Prostate gland (tissue), 2 donors: ENCODE measurements at regions not wholly inside any gene's neighbourhood (a gene's known extent, or its start where the extent isn't known, plus 50 kb on each side); places are given as distances from the start of the nearest gene placed in this dataset.

Source experiments
- CTCF ChIP-seq, 4 experiments: fragments of 200-600 bp in 2 of 4; fragments of 450-650 bp in 2 of 4; sonication (generic) in 2 of 4; IDR thresholded peaks; 1 replicate in 3 of 4; 2 replicates in 1 of 4; pipeline ENCODE4 v1.5.1; 2016 to 2019; ENCODE audit warnings: antibody characterized with exemption in 4 of 4, mild to moderate bottlenecking in 2 of 4, moderate library complexity in 2 of 4
- POLR2A ChIP-seq: fragments of 450-650 bp; IDR thresholded peaks from one replicate; pipeline ENCODE4 v1.6.1; 2016; ENCODE audit warnings: antibody characterized with exemption, mild to moderate bottlenecking

GRCh38 chrX:43590150-43590549 is 65.9 kb upstream of the MAOA start:
- TF ChIP-seq CTCF (IDR thresholded peaks at IDR 0.05) = no peak
- TF ChIP-seq POLR2A = no peak
